NCI-H2107 treated with DMSO at 0.1 percent for 48 hours (cell line): ENCODE measurements at regions not wholly inside any gene's neighbourhood (a gene's known extent, or its start where the extent isn't known, plus 50 kb on each side); places are given as distances from the start of the nearest gene placed in this dataset.
A peak's percentile ranks its signal among the peaks of the same experiment; 100 is the strongest.

Experiments
- DNase-seq: peaks from one replicate; lab custom pipeline; 2025; ENCODE audit not compliant: unreplicated experiment; lab: John Stamatoyannopoulos, UW

DNA sequence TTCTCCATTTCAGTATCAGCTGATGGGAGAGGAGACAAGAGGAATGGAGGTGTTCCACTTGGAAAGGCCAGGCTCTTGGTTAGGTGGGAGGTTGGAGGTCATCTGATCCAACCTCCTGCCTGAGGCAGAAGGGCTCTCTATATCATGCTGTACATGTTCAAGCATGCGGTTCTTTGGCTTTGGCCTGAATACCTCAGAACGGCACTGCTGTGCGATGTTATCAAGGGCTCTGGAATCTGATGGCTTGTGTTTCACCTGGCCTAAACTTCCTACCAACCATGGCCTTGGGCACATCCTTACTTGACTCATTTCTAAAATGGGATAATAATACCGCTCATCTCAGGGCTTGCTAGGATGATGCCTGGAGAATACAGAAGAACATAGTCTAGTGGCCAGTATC is 90.1 kb upstream of the FAM169A start:
- no peak for DNase-seq

DNA sequence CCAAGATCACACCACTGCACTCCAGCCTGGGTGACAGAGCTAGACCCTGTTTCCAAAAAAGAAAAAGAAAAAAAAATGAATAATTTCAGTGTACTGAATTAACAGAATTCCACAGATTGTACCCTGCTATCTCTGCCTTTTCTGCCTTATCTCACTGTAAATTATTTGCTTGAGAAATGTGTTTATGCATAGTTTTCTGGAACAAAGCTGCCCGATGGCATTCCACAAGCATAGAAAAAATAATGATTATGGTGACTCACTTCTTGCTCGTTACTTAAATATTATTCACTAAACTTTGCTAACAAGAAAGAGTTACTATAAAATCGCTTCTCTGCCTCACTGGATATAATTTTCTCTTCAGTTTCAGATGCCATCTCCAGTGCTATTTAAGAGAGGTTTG is 88.7 kb upstream of the FAM169A start:
- no peak for DNase-seq

DNA sequence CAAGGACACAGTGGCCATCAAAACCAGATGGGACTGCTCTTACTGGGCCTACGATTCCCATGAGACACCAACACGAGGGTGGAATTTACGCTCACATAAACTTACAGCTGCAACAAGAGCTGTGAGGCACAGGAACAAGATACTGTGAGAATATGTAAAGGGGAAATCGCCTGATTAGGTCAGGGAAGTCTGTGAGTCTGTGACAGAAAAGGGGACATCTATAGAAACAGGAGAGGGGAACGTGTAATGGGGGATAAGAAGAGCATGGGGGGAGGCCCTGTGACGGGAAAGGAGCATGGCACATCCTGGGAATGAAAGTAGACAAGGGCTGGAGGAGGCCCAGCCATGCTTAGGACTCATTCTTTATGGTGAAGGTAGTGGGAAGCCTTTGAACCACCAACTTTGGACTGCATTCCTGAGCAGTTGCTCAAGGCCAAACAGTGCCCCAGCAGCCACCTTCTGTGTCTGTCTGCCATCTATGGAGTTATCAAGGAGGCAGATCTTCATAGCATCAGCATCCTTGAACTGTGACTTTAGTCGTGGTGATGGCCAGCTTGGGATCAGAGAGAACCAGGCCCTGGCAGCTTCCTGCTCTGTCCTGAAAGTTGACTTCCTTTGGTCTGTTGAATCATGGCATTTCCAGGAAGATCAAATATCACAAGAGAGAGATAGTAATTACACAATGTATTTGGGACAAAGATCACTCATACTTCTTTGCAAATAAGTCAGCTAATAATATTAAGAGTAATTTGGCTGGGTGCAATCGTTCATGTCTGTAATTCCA is 87.9 kb upstream of the FAM169A start:
- no peak for DNase-seq

DNA sequence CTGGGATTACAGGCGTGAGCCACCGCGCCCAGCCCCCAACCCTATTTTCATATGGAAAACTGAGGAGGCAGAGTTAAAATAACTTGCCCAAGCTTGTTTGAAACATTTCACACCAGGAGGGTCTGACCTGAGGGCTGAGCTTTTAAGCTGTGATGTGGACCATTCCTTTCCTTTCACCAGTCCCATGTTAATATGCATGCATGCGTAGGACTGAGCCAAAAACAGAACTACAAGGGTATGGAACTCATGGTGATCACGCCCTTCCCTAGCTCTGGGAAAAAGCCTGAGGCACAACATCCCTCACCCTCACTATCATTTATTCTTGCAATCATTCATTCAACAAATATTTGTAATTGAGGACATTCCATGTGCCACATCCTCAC is 87.4 kb upstream of the FAM169A start:
- no peak for DNase-seq

DNA sequence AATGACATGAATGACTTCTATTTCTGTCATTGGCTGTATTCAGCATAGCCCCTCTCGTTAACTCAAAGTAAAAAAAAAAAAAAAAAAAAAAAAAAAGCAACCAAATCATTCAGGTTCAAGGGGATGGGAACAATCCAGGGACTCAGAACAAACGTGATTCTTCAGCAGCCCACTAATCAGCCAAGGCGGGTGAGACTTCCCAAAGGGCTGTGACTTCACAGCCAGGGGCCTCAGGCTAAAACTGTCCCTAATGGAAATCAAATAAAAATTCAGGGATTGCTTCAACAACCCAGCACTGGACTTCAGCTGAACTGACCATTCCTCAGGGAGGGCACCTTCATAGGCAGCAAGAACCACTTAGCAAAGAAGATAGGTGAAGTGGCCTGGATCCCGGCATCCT is 86.2 kb upstream of the FAM169A start:
- DNase-seq = no peak

DNA sequence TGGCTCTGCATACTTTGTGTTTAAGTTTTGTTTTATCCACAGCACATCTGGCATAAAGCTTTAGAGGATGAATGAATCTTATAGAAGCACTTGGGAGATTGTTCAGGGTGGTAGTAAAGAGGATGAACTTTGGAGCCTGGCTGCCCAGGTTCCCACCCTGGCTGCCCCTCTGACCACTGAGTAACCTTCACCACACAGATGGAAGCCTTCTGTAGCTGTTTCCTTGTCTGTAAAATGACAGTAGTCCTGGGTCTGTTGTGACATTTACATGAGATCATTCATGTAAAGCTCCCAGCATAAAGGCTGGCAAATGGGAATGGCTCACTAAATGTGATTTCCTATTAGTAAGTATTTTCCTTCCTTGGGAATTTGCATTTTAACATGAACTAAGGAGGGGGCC is 85.7 kb upstream of the FAM169A start:
- DNase-seq = no peak

DNA sequence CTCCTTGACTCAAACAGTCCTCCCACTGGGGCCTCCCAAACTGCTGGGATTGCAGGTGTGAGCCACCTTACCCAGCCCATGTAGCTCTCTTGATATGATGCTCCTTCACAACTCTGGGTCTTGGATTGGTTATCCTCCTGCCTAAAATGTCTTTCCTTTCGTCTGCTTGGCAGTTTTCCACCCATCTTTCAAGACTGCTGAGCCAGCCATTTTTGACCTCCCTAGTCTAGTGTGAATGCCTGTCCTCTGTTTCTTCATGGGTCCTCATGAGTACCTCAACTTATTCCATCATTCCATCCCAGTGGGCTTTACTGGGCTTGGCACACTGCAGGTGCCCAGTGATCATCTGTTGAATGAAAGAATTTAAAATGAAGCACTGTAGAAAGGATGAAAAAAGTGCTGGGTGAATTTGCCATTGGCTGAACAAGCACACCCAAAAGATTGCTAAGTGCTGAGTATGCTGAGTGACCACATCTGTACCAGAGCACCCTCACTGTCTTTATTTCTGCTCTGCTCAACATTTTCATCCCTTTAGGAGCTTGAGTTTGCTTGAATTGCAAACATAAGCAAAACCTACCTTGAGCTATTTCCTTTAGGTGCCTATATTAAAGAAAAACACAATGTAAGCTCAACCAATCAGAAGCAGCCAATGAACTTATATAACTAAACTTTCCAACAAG is 84.8 kb upstream of the FAM169A start:
- no peak for DNase-seq

DNA sequence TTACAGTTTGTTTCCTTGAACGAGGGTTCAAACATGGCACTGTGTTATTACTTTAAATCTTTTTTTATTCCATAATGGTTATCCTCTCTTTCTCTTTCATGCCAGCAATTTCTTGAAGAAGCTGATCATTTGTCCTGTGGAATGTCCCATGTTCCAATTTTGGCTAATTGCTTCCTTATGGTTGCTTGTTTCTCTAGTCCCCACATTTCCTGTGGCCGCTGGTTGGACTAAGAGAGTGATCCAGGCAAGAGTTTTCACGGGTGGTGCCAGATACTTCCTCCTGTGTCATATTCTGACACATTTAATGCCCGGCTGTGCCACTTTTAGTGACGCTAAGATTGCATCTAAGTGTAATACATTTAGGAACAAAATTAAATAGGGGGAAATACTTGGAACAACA is 83.8 kb upstream of the FAM169A start:
- no peak for DNase-seq

DNA sequence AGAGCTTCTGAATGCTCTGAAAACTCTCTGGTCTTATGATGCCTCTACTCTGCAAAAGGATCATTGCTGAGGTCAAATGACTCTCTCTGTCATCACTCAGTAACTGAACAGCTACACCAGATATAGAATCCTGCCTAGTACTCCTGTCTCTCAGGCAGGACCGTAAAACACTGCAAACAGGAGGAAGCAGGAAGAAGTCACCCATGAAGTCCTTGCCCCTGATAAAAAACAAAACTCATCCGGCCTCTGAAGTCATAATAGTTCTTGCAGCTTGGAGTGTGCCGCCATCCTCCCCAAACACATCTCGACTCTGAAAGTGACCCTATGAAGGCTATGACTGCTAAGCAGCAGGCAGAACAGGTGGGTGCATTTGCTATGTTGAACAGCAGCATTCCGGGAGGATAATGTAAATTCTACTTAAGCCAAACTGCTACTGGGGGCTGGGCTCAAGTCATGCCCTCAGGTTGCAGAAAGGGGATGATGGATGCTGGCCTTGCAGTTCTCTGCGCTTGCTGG is 81.9 kb upstream of the FAM169A start:
- DNase-seq = no peak

DNA sequence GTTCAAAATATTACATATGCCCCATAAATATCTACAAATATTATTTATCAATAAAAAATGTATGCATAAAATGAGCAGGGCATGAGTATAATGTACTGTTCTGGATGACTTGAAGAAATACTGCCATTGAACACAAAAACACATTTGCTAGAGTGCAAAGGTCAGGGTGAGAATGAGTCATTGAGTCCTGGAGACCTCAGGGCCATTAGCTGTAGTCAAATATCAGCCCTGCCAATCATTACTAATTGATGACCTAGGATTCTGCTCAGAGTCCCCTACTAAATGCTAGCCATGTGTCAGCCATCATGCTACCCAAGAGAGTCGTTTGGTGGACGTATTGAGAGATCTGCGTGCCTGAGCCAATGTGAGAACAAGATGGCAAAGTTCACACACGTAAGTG is 80.3 kb upstream of the FAM169A start:
- DNase-seq = no peak

DNA sequence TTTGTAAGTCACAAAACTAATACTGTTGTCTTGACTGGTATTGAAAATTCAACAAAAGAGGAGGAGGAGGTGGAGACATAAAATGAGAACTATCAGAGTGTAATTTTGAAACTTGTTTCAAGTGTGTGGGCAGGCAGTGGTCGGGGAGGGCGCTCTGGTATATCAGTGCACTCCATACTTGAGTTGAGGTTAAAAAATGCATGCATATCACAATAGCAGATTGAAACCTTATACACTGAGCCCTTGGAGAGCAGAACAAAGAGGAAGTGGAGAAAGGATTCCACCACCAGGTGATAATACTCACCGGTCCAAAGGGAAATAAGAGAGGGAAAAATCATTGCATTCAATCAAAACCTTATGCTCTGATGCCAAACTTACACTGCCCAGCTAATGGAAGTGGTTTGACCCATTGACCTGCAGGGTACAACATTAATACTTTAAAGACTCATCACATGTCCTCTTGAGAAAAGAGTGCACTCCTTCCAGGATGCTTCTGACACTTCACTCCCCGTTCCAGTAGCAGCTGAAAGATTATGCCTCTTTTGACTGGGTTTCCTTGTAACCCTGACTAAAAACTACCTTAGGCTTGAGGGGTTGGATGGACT is 79.5 kb upstream of the FAM169A start:
- DNase-seq = no peak

DNA sequence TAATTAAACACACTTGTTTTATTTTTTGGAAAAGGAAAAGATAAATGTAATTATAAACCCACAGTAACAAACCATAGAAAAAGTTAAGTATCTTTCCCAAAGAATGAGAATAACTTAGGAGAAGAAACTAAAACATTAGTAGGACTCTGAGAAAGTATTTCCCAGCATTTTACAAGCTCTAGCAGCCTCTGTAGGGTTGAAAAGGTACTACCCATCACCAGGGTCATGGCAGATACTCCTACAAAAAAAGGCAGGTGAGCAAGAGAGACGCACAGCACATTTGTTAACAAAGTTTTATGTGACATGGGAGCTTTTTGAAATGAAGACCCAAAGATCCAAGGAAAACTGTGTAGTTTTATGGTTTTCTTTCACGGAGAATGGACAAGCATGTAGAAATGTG is 77.7 kb upstream of the FAM169A start:
- DNase-seq = no peak

DNA sequence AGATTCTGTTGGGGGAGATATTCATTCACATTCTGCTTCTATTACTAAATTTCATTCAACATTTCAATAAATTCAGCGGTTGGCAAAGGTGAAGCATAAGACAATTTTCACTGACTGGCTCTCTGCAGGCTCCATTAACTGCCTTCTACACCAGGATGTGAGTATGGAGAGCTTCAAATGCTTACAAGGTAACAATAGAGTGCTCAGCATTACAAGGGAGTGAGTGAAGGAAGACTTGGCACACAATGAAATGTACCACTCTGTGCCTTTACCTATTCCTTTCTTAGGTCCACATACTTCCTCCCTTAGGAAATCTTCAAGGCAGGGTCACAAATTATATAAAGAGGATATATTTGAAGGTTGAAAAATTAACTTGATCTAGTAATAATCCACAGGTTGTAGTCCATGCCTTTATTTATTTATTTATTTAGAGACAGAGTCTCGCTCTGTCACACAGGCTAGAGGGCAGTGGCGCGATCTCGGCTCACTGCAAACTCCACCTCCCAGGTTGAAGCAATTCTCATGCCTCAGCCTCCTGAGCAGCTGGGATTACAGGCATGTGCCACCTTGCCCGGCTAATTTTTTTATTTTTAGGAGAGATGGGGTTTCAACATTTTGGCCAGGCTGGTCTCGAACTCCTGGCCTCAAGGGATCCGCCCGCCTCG is 76.6 kb upstream of the FAM169A start:
- no peak for DNase-seq

DNA sequence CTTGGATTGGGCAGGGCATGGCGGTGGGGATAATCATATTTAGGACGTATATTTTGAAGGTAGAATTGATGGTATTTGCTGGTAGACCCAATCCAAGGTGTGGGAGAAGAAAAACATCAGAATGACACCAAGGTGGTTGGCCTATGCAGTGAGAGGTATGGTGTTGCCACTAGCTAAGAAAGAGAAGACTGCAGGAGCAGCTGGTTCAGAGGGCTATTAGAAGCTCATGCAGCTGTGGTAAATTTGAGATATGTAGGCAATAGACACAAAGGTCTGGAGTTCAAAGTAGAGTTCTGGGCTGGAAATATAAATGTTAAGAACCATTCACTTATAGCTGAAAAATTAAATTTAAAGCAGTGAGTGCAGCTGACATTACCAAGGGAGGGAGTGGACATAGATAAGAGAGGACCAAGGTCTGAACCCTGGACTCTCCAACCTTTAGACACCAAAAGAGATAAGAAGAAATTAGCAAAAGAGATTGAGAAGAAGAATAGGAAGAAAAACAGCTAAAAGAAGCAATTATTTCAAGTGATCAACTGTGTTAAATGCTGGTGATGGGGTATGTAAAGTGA is 74.7 kb upstream of the FAM169A start:
- no peak for DNase-seq

DNA sequence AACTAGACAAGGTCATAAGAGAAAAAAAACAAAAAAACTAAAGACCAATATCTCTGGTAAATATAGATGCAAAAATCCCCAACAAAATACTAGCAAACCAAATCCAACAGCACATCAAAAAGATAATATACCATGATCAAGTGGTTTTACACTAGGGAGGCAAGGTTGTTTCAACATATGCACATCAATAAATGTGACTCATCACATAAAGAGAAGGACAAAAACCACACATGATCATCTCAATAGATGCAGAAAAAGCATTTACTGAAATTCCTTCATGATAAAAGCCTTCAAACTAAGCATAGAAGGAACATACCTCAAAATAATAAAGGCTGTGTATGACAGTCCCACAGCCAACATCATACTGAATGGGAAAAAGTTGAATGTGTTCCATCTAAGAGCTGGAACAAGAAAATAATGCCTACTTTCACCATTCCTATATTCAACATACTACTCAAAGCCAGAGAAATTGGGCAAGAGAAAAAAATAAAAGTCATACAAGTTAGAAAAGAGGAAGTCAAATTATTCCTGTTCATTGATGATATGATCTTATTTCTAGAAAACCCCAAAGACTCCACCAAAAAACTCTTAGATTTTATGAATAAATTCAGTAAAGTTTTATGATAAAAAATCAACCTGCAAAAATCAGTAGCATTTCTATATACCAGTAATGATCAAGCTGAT is 72.2 kb upstream of the FAM169A start:
- DNase-seq = no peak

DNA sequence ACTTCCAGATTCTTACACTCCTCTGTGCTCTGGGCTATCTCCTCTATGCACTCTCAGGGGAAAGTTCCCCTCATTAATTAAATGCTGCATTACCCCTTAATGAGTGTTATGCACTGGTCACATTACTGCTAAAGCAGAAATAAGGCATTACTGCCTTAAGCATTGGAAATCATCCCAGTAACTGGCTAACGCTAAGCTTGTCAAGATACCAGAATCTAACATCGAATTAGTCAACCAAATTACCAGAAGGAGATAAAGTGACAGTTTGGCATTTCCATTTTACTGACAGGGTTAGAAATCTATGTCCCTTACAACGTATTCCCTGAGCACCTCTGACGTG is 69.5 kb upstream of the FAM169A start:
- no peak for DNase-seq

DNA sequence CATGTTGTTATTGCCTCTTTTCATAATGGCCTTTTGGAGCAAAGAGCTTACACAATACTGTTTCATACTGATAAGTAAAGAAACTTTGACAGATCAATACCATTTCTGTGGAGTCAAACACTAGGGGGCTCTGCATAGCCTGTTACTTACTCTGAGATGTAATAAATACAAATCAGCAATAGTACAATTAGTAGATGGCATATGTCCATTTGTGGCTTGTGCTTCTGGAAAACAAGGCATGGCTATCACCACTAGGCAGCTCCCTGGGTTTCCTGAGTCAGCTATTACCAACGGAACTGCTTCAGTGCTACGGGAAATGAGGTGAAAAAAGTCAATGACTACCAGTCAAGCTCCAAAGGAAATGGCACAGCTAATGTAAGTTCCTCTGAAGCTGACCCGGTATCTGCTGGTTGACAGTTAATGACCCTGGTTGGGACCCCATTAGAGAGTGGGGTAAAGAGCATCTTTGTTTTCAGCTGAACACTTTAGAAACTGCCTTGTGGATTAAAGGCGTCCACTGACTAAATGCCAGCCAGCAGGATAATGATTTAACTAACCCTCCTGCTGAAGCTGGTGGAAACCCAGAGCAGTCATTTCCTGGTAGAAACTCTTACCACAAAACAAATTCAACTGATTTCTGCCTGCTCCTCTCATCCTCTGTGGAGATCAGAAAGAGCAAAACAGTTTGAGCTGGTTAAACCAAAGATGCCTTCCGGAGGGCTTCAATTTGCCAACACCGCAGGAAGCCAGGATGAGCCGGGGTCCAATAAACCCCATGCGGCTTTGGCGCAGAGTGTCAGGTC is 69.0 kb upstream of the FAM169A start:
- DNase-seq = no peak

DNA sequence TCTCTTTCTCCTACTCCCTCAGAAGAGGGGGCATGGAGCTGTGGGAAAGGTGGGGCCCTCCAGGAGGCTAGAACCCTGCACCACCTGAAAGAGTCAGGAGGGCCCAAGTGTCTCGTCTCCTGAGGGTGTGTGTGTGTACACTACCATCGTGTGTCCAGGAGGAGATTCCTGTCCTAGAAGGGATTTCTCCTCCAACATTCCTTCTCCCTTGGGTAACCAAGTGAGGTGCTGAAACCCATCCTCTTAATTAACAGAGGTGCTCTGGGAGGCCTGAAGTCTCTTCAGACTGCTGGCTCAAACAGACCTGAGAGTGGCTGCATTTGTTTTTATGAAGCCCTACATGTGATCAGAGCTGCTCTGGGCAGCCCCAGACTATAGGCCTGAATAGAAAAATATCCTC is 61.1 kb upstream of the FAM169A start:
- DNase-seq = no peak

DNA sequence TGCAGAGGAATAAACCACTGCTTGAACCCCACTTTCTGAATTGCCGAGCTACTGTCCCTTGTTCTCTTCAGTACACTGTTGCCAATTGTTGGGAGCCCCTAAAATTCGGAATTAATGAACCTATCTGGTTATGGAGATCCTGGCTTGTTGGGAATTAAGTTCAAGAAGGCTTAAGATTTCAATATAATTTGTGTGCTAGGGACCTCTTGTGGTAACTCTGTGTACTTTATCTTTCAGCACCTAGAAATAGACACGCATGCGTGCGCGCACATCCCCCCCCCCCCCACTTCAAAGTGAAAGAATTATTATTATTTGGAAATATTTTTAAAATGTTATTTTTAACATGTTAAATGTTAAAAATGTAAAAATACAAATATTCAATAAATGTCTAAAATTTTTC is 53.3 kb upstream of the FAM169A start:
- DNase-seq = peak; percentile 28

DNA sequence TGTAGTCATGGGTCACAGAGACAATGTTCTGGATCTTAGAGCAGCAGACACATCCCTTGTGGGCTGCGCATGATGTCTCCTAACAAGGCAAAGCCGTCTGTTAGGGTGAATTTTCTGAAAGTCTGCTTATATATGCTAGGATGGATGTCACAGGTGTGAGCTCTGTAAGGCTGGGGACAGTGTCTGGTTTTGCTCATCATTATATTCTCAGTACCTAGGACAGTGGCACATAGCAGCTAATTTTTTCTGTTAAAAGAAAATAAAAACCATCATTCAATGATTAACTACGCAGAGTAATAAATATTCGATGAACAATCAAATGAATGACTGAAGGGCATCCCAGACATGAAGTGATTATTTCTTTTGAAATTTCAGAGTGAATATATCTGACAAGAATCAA is 52.9 kb upstream of the FAM169A start:
- no peak for DNase-seq
